ENCODE measurements at regions not wholly inside any gene's neighbourhood (a gene's known extent, or its start where the extent isn't known, plus 50 kb on each side); places are given as distances from the start of the nearest gene placed in this dataset.

- intact Hi-C loops (cut with DNase I, micrococcal nuclease) = no loop called here
- no peak for DNase-seq
These were observed 78.5 kb upstream of the PCBD1 start for GRCh38 chr10:70966646-70967553.

GRCh38 chr10:70967591-70968587 is 79.5 kb upstream of the PCBD1 start:
- no peak for ATAC-seq

More at GRCh38 chr10:70966646-70967553, 78.5 kb upstream of the PCBD1 start:
- Histone ChIP-seq H3K9me3 (no peaks in the 10 kb centered on the region), H3K36me3 (ENCODE audit: low read depth) (no peaks in the 10 kb centered on the region), H3K4me1 (ENCODE audit: low read depth) (no peaks in the 10 kb centered on the region), H3K4me3 (no peak overlapping the region)
- no peak for ATAC-seq
- no peak for TF ChIP-seq CTCF (IDR thresholded peaks at IDR 0.05)

GRCh38 chr10:70969188-70969587 is 80.8 kb upstream of the PCBD1 start:
- intact Hi-C loops (cut with DNase I, micrococcal nuclease) = no loop called here
- ATAC-seq (no peak), DNase-seq (no peak)
- Histone ChIP-seq H3K4me3 (no peak overlapping the region), H3K4me1 (ENCODE audit: low read depth) (no peaks in the 10 kb centered on the region), H3K9me3 (no peaks in the 10 kb centered on the region), H3K36me3 (ENCODE audit: low read depth) (no peaks in the 10 kb centered on the region)
- TF ChIP-seq CTCF (IDR thresholded peaks at IDR 0.05) = no peak

More at GRCh38 chr10:70967591-70968587, 79.5 kb upstream of the PCBD1 start:
- no peak for TF ChIP-seq CTCF (IDR thresholded peaks at IDR 0.05)
- no peak overlapping the region for H3K4me3 ChIP-seq
- no peaks in the 10 kb centered on the region for H3K9me3 ChIP-seq
- intact Hi-C loops (cut with DNase I, micrococcal nuclease) = no loop called here
- H3K4me1 ChIP-seq (ENCODE audit: low read depth) = no peaks in the 10 kb centered on the region
- DNase-seq = no peak
- no peaks in the 10 kb centered on the region for H3K36me3 ChIP-seq (ENCODE audit: low read depth)

- DNase-seq = no peak
- TF ChIP-seq CTCF (IDR thresholded peaks at IDR 0.05) = no peak
- no peaks in the 10 kb centered on the region for H3K4me1 ChIP-seq (ENCODE audit: low read depth)
- intact Hi-C loops (cut with DNase I, micrococcal nuclease) = no loop called here
- no peaks in the 10 kb centered on the region for H3K36me3 ChIP-seq (ENCODE audit: low read depth)
- H3K9me3 ChIP-seq = no peaks in the 10 kb centered on the region
- H3K4me3 ChIP-seq = no peak overlapping the region
- ATAC-seq = no peak
These were observed 82.5 kb upstream of the PCBD1 start for GRCh38 chr10:70970830-70971229.

- no peaks in the 10 kb centered on the region for H3K4me1 ChIP-seq (ENCODE audit: low read depth)
- no peaks in the 10 kb centered on the region for H3K9me3 ChIP-seq
- DNase-seq (no peak), ATAC-seq (no peak)
- intact Hi-C loops (cut with DNase I, micrococcal nuclease) = no loop called here
- H3K4me3 ChIP-seq = no peak overlapping the region
- no peaks in the 10 kb centered on the region for H3K36me3 ChIP-seq (ENCODE audit: low read depth)
- no peak for TF ChIP-seq CTCF (IDR thresholded peaks at IDR 0.05)
These were observed 84.9 kb upstream of the PCBD1 start for GRCh38 chr10:70973275-70973674.
